T-helper 17 cell (primary cell): ENCODE measurements at regions not wholly inside any gene's neighbourhood (a gene's known extent, or its start where the extent isn't known, plus 50 kb on each side); places are given as distances from the start of the nearest gene placed in this dataset.

Experiments used
- ATAC-seq: fragments of 150-1000 bp; cut with Tn5 transposase; 2 replicates; pipeline ENCODE4 v1.10.0; 2021; ENCODE audit warnings: mild to moderate bottlenecking, moderate library complexity
- DNase-seq, 3 donors: peaks; one replicate each; pipeline versions ENCODE4 v3.0.0 to v3.0.0-alpha.2; 2020 to 2021
- H3K9me3 ChIP-seq: one replicate; pipeline ENCODE4 v1.7.0; 2013; ENCODE audit warnings: low read length, mild to moderate bottlenecking; ENCODE audit not compliant: control insufficient read depth, poor library complexity, severe bottlenecking
- H3K27ac Mint-ChIP-seq: one replicate; pipeline ENCODE4 v1.8.0; 2022; ENCODE audit warnings: mild to moderate bottlenecking, moderate library complexity, mixed read lengths
- H3K27me3 Mint-ChIP-seq: one replicate; pipeline ENCODE4 v1.8.0; 2022; ENCODE audit warnings: mixed read lengths
- H3K36me3 Mint-ChIP-seq: one replicate; pipeline ENCODE4 v1.8.0; 2022; ENCODE audit warnings: low read depth, mixed read lengths
- H3K4me1 Mint-ChIP-seq: one replicate; pipeline ENCODE4 v1.8.0; 2022; ENCODE audit warnings: mild to moderate bottlenecking, mixed read lengths
- H3K4me3 Mint-ChIP-seq: one replicate; pipeline ENCODE4 v1.8.0; 2022; ENCODE audit warnings: mild to moderate bottlenecking, moderate library complexity, mixed read lengths

GRCh38 chr12:91289072-91289471 is 106.5 kb upstream of the DCN start:
- Mint-ChIP-seq H3K4me3 (no peak overlapping the region), H3K27me3 (peaks cover 7% of the 10 kb centered on the region), H3K36me3 (no peaks in the 10 kb centered on the region), H3K4me1 (no peaks in the 10 kb centered on the region), H3K27ac (no peak overlapping the region)
- no peaks in the 10 kb centered on the region for H3K9me3 ChIP-seq
- DNase-seq: no peak
- no peak for ATAC-seq

DNA sequence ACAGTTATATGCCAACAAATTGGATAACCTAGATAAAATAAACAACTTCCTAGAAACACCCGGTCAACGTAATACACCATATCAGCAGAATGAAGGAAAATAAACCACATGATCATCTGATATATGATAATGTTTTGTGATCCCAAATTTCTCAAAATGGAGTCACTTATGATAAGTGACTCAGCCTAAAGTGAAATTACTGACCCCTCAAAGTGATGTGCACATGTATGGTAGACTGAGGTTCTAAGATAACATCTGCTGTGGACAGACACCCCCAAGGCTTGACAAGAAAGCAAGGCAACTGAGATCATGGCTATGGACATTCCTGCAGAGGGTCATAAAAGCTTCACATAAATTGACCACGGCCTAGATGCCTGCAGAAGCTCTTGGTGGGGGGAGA is 105.1 kb upstream of the DCN start:
- H3K9me3 ChIP-seq: no peaks in the 10 kb centered on the region
- Mint-ChIP-seq H3K27me3 (no peaks in the 10 kb centered on the region), H3K4me1 (no peaks in the 10 kb centered on the region), H3K27ac (no peak overlapping the region), H3K36me3 (no peaks in the 10 kb centered on the region), H3K4me3 (no peak overlapping the region)
- ATAC-seq: no peak
- DNase-seq: no peak

- no peaks in the 10 kb centered on the region for H3K36me3 Mint-ChIP-seq
- ATAC-seq: no peak
- peaks cover 10% of the 10 kb centered on the region for H3K27me3 Mint-ChIP-seq
These were observed 95.5 kb upstream of the DCN start for GRCh38 chr12:91278126-91278525.

DNA sequence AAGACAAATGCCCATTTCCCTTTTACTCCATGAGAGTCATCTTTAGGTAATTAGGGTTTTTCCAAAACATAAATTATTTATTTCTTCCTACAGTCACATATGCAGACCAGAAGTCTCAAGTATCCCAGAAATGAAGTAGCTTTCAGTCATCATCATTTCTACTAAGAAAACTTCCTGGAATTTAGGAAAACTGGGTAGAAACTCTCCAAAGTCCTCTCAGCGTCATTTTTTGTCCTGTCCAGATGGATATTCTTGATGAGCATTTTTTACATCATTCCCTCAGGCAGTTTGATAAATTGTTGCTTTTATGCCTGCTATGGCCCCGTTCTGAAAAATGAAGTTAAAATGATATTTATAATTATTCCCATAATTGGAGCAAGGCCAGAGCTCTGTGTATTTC is 93.9 kb upstream of the DCN start:
- H3K9me3 ChIP-seq: no peaks in the 10 kb centered on the region
- ATAC-seq: no peak
- H3K4me3 Mint-ChIP-seq: no peak overlapping the region
- no peaks in the 10 kb centered on the region for H3K4me1 Mint-ChIP-seq
- no peak for DNase-seq
- H3K27me3 Mint-ChIP-seq: peaks cover 18% of the 10 kb centered on the region
- H3K36me3 Mint-ChIP-seq: no peaks in the 10 kb centered on the region
- H3K27ac Mint-ChIP-seq: no peak overlapping the region

More at GRCh38 chr12:91278126-91278525, 95.5 kb upstream of the DCN start:
- H3K9me3 ChIP-seq: no peaks in the 10 kb centered on the region
- Mint-ChIP-seq H3K27ac (no peak overlapping the region), H3K4me1 (no peaks in the 10 kb centered on the region), H3K4me3 (no peak overlapping the region)
- DNase-seq: no peak

GRCh38 chr12:91275321-91275720 is 92.7 kb upstream of the DCN start:
- no peak overlapping the region for H3K27ac Mint-ChIP-seq
- H3K27me3 Mint-ChIP-seq: peaks cover 18% of the 10 kb centered on the region
- no peak for DNase-seq
- H3K4me1 Mint-ChIP-seq: no peaks in the 10 kb centered on the region
- no peak for ATAC-seq
- no peaks in the 10 kb centered on the region for H3K9me3 ChIP-seq
- H3K4me3 Mint-ChIP-seq: no peak overlapping the region
- H3K36me3 Mint-ChIP-seq: no peaks in the 10 kb centered on the region

GRCh38 chr12:91274916-91275315 is 92.3 kb upstream of the DCN start:
- Mint-ChIP-seq H3K4me1 (no peaks in the 10 kb centered on the region), H3K36me3 (no peaks in the 10 kb centered on the region), H3K4me3 (no peak overlapping the region), H3K27me3 (peaks cover 18% of the 10 kb centered on the region), H3K27ac (no peak overlapping the region)
- DNase-seq: no peak
- ATAC-seq: no peak
- H3K9me3 ChIP-seq: no peaks in the 10 kb centered on the region

- H3K4me3 Mint-ChIP-seq: no peak overlapping the region
- no peak for ATAC-seq
These were observed 90.9 kb upstream of the DCN start for GRCh38 chr12:91273560-91273959.

GRCh38 chr12:91272461-91273063 is 89.9 kb upstream of the DCN start:
- H3K36me3 Mint-ChIP-seq: no peaks in the 10 kb centered on the region
- H3K27ac Mint-ChIP-seq: no peak overlapping the region
- peaks cover 12% of the 10 kb centered on the region for H3K27me3 Mint-ChIP-seq
- DNase-seq (no peak), ATAC-seq (no peak)
- no peak overlapping the region for H3K4me3 Mint-ChIP-seq
- no peaks in the 10 kb centered on the region for H3K9me3 ChIP-seq
- no peaks in the 10 kb centered on the region for H3K4me1 Mint-ChIP-seq

More at GRCh38 chr12:91273560-91273959, 90.9 kb upstream of the DCN start:
- H3K27ac Mint-ChIP-seq: no peak overlapping the region
- H3K36me3 Mint-ChIP-seq: no peaks in the 10 kb centered on the region
- H3K9me3 ChIP-seq: no peaks in the 10 kb centered on the region
- H3K27me3 Mint-ChIP-seq: peaks cover 18% of the 10 kb centered on the region
- no peak for DNase-seq
- no peaks in the 10 kb centered on the region for H3K4me1 Mint-ChIP-seq

DNA sequence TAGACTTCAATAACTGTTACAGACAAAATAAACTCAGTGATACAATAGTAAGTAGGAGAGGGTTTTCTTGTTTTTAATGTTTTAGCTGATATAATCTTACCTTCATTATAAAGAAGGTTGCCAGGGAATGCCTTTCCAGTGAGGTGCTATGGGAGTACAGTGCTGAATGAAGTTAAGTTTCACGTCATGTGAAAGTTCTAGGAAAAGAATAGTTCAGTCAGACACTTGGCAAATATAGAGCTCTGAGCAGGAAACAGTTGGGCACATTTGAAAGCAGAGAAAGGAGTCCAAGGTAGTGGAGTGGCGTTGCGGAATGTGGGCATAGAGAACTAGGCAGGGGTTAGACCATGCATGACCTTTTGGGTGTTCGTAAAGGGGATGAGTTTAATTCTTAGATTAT is 88.6 kb upstream of the DCN start:
- peaks cover 15% of the 10 kb centered on the region for H3K27me3 Mint-ChIP-seq
- no peaks in the 10 kb centered on the region for H3K9me3 ChIP-seq
- H3K36me3 Mint-ChIP-seq: no peaks in the 10 kb centered on the region
- H3K4me3 Mint-ChIP-seq: no peak overlapping the region
- no peak overlapping the region for H3K27ac Mint-ChIP-seq
- DNase-seq (no peak), ATAC-seq (no peak)
- H3K4me1 Mint-ChIP-seq: no peaks in the 10 kb centered on the region

GRCh38 chr12:91267039-91267438 is 84.4 kb upstream of the DCN start:
- Mint-ChIP-seq H3K27ac (no peak overlapping the region), H3K27me3 (peaks cover 4% of the 10 kb centered on the region), H3K4me3 (no peak overlapping the region), H3K4me1 (no peaks in the 10 kb centered on the region), H3K36me3 (no peaks in the 10 kb centered on the region)
- H3K9me3 ChIP-seq: no peaks in the 10 kb centered on the region
- DNase-seq (no peak), ATAC-seq (no peak)

DNA sequence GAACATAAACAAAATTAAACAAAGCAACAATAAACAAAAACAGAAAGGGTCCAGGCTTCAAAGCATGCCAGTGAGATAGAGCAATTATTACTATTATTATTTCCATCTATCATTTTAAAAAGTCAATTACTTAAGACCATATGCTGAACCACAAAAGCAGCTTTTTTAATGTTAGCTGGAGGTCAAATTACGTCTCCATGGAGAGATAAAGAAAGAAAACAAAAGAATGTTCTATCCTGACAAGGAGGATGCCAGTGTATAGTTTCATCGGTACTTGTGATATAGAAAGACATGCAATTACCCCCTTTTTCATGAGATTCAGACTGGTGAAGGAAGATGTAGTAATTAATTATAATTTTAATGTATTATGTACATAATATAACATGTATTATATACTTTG is 81.6 kb upstream of the DCN start:
- no peaks in the 10 kb centered on the region for H3K36me3 Mint-ChIP-seq
- ATAC-seq (no peak), DNase-seq (no peak)
- H3K4me3 Mint-ChIP-seq: no peak overlapping the region
- H3K4me1 Mint-ChIP-seq: no peaks in the 10 kb centered on the region
- H3K27ac Mint-ChIP-seq: no peak overlapping the region
- H3K27me3 Mint-ChIP-seq: peaks cover 4% of the 10 kb centered on the region
- no peaks in the 10 kb centered on the region for H3K9me3 ChIP-seq

GRCh38 chr12:91261820-91262676 is 79.4 kb upstream of the DCN start:
- H3K27me3 Mint-ChIP-seq: peaks cover under 1% of the 10 kb centered on the region
- H3K36me3 Mint-ChIP-seq: no peaks in the 10 kb centered on the region
- ATAC-seq (no peak), DNase-seq (no peak)
- no peak overlapping the region for H3K4me3 Mint-ChIP-seq
- H3K27ac Mint-ChIP-seq: no peak overlapping the region
- H3K9me3 ChIP-seq: no peaks in the 10 kb centered on the region
- H3K4me1 Mint-ChIP-seq: no peaks in the 10 kb centered on the region

GRCh38 chr12:91256411-91256810 is 73.8 kb upstream of the DCN start:
- no peaks in the 10 kb centered on the region for H3K4me1 Mint-ChIP-seq
- H3K27me3 Mint-ChIP-seq: peaks cover 28% of the 10 kb centered on the region
- no peaks in the 10 kb centered on the region for H3K9me3 ChIP-seq
- no peak overlapping the region for H3K4me3 Mint-ChIP-seq
- no peak overlapping the region for H3K27ac Mint-ChIP-seq
- ATAC-seq: no peak
- H3K36me3 Mint-ChIP-seq: no peaks in the 10 kb centered on the region
- no peak for DNase-seq

- Mint-ChIP-seq H3K27ac (no peak overlapping the region), H3K4me1 (no peaks in the 10 kb centered on the region), H3K36me3 (no peaks in the 10 kb centered on the region), H3K4me3 (no peak overlapping the region), H3K27me3 (peaks cover 44% of the 10 kb centered on the region)
- H3K9me3 ChIP-seq: no peaks in the 10 kb centered on the region
- no peak for DNase-seq
- no peak for ATAC-seq
These were observed 69.7 kb upstream of the DCN start for GRCh38 chr12:91252341-91252740.
